Brain microvascular endothelial cell (primary cell): ENCODE measurements at regions not wholly inside any gene's neighbourhood (a gene's known extent, or its start where the extent isn't known, plus 50 kb on each side); places are given as distances from the start of the nearest gene placed in this dataset.

Experiments used
- DNase-seq: peaks from one replicate; pipeline ENCODE4 v3.0.0-alpha.2; 2020
- H3K27ac ChIP-seq: fragments of 250-450 bp; sonication (Bioruptor Pico); 2 replicates; pipeline ENCODE4 v1.5.1; 2020; ENCODE audit warnings: mild to moderate bottlenecking, moderate library complexity
- H3K27me3 ChIP-seq: fragments of 250-450 bp; sonication (Bioruptor Pico); replicated peaks from 2 replicates; pipeline ENCODE4 v1.5.1; 2020; ENCODE audit warnings: mild to moderate bottlenecking
- H3K36me3 ChIP-seq: fragments of 250-450 bp; sonication (Bioruptor Pico); replicated peaks from 2 replicates; pipeline ENCODE4 v1.5.1; 2020; ENCODE audit warnings: mild to moderate bottlenecking
- H3K4me3 ChIP-seq: 2 replicates; pipeline ENCODE4 v1.5.1; 2011; ENCODE audit warnings: low read depth, mild to moderate bottlenecking, control low read depth, low read length, moderate library complexity
- in situ Hi-C: cut with HindIII; loops from 2 replicates; pipeline ENCODE4 v1.10.0; 2017; ENCODE audit warnings: low sequenced_read_pairs, low pct_ligation_motif_present
- TF ChIP-seq, protein P1 (sequence below): IDR thresholded peaks from 2 replicates; pipeline ENCODE4 v1.5.1; 2011; ENCODE audit warnings: low read depth, mild to moderate bottlenecking, moderate library complexity, low read length, control low read depth, inconsistent platforms; ENCODE audit errors: missing control alignments

DNA sequence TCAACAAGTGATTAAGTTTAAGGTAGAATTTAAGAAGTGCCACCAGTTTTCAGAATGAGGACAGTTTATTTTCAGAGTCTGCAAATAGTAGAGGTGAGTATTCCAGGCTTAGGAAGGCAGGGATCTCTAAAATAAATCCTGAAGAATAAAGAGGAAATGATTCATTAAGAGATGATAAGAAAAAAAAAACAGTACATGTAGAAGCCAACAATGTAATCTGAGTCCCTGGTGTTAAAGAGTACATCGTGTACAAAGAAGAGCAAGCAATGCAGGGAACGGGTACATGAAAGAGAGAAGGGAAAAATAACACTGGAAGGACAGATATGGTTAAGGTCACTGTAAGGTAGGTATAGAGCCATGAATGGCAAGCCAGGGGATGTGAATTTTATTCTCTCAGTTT lies 95.2 kb upstream of the FOXG1 start:
- Histone ChIP-seq H3K4me3 (no peak overlapping the region), H3K27ac (no peak overlapping the region)
- DNase-seq = no peak

DNA sequence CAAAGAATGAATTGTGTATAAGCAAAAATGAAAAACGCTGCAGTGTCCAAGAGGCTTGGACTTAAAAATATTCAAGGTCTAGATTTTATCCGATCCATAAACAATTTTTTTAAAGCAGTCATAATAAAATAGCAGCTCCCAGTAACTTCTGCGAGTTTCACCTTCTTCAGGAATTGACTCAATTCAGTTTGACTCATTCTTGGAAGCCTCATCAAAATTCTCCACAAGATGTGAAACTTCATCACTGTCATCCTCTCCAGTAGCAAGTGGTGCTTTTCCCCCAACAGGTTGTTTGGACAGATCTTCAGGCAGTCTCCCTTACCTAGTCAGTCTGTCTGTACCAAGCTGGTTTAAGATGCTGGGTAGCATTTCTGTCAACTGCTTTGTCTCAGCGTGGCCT lies 93.5 kb upstream of the FOXG1 start:
- Histone ChIP-seq H3K27ac (no peak overlapping the region), H3K4me3 (no peak overlapping the region), H3K27me3 (no peaks in the 10 kb centered on the region), H3K36me3 (no peaks in the 10 kb centered on the region)
- in situ Hi-C loops = no loop called here
- no peak for DNase-seq
- TF ChIP-seq, protein P1, sequence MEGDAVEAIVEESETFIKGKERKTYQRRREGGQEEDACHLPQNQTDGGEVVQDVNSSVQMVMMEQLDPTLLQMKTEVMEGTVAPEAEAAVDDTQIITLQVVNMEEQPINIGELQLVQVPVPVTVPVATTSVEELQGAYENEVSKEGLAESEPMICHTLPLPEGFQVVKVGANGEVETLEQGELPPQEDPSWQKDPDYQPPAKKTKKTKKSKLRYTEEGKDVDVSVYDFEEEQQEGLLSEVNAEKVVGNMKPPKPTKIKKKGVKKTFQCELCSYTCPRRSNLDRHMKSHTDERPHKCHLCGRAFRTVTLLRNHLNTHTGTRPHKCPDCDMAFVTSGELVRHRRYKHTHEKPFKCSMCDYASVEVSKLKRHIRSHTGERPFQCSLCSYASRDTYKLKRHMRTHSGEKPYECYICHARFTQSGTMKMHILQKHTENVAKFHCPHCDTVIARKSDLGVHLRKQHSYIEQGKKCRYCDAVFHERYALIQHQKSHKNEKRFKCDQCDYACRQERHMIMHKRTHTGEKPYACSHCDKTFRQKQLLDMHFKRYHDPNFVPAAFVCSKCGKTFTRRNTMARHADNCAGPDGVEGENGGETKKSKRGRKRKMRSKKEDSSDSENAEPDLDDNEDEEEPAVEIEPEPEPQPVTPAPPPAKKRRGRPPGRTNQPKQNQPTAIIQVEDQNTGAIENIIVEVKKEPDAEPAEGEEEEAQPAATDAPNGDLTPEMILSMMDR = no peak

More for the DNA sequence above, 95.2 kb upstream of the FOXG1 start:
- in situ Hi-C loops = no loop called here
- H3K36me3 ChIP-seq = no peaks in the 10 kb centered on the region
- no peaks in the 10 kb centered on the region for H3K27me3 ChIP-seq
- TF ChIP-seq, protein P1 = no peak

DNA sequence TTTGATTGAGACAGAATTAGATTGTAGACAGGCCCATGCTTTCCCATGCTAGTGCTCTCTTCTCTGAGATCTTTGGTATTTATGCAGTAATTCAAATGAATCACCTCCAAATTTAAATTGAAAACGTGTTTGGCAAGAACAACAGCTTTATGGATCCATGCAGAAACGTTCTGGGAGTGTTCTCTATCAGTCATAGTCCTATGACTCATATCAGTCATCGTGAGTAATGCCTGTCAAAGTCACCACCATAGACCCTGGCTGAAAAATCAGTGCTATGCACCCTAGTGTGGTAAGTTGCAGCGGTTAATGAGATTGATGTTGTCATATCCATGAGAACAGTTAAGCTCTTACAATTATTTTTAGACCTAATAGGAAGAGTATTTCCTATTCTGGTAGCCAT lies 90.1 kb upstream of the FOXG1 start:
- H3K27ac ChIP-seq = no peak overlapping the region
- no peak overlapping the region for H3K4me3 ChIP-seq
- DNase-seq = peak; percentile 12
- in situ Hi-C loops = no loop called here
- no peaks in the 10 kb centered on the region for H3K27me3 ChIP-seq
- no peaks in the 10 kb centered on the region for H3K36me3 ChIP-seq
- TF ChIP-seq, protein P1 = no peak

DNA sequence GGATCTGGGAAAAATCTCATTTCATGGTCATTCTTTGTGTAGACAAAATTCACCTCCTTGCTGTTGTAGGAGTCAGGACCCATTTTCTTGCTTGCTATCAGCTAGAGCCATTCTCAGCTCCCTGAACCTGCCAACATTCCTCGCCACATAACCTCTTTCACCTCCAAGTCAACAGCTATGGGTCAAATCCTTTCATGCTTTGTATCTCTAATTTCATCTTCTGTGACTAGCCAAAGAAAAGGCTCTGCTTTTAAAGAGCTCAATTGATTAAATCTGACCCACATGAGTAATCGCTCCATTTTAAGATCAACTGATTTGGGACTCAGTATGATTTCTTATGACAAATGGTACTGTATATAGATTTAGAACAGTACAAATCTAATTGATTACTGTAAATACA lies 89.2 kb upstream of the FOXG1 start:
- in situ Hi-C loops = no loop called here
- TF ChIP-seq, protein P1 = no peak

DNA sequence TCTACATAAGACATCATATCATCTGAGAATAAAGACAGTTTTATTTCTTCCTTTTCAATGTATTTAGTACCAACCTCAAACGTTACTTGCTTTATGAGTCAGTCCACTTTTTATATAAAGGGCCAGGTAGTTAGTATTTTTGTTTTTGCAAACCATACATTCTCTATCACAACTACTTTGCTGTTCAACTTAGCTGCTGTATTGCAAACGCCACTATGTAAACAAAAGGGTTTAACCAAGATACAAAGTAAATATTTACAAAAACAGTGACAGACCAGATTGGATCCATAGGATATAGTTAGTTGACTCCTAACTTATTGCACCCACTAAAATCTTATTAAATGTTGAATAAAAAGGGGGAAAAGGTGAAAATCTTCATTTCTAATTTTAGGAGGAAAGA lies 87.7 kb upstream of the FOXG1 start:
- no peak for DNase-seq
- no peaks in the 10 kb centered on the region for H3K27me3 ChIP-seq
- TF ChIP-seq, protein P1 = no peak
- in situ Hi-C loops = no loop called here
- H3K27ac ChIP-seq = no peak overlapping the region
- no peaks in the 10 kb centered on the region for H3K36me3 ChIP-seq
- no peak overlapping the region for H3K4me3 ChIP-seq

More for the DNA sequence above, 89.2 kb upstream of the FOXG1 start:
- DNase-seq = no peak
- no peaks in the 10 kb centered on the region for H3K36me3 ChIP-seq
- no peaks in the 10 kb centered on the region for H3K27me3 ChIP-seq
- H3K4me3 ChIP-seq = no peak overlapping the region
- H3K27ac ChIP-seq = no peak overlapping the region

DNA sequence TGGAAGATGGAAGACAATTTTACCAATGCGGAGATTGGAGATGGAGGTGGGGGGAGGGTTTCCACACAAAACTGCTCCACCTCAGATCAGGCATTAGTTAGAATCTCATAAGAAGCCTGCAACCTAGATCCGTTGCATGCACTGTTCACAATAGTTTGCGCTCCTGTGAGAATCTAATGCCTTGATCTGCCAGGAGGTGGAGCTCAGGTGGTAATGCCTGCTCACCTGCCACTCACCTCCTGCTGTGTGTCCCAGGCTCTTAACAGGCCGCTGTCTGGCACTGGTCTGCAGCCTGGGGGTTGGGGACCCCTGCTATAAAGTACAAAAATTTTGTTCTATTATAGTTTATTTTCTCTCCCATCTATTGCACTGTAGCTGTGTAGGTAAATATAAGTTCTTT lies 84.9 kb upstream of the FOXG1 start:
- H3K4me3 ChIP-seq = no peak overlapping the region
- TF ChIP-seq, protein P1 = no peak
- H3K27me3 ChIP-seq = no peaks in the 10 kb centered on the region
- H3K27ac ChIP-seq = no peak overlapping the region
- H3K36me3 ChIP-seq = no peaks in the 10 kb centered on the region
- in situ Hi-C loops = no loop called here
- no peak for DNase-seq
